NCI-H82 treated with DMSO at 0.1 percent for 48 hours (cell line): ENCODE measurements at regions not wholly inside any gene's neighbourhood (a gene's known extent, or its start where the extent isn't known, plus 50 kb on each side); places are given as distances from the start of the nearest gene placed in this dataset.
"Not testable (repeated sequence)": the region's sequence is repeated elsewhere in the genome, so short reads cannot be mapped to it uniquely, and the experiment has no call there.

ENCODE experiments used
- DNase-seq: peaks from one replicate; lab custom pipeline; 2025; ENCODE audit not compliant: unreplicated experiment; lab: John Stamatoyannopoulos, UW

GRCh38 chr20:4635781-4636180 is 50.5 kb upstream of the PRNP start:
- peak; percentile 30 for DNase-seq

- DNase-seq = no peak
Measured at GRCh38 chr20:4635342-4635741, 50.9 kb upstream of the PRNP start.

GRCh38 chr20:4633780-4634179 is 52.5 kb upstream of the PRNP start:
- DNase-seq = no peak

GRCh38 chr20:4633379-4633778 is 52.9 kb upstream of the PRNP start:
- DNase-seq = no peak

GRCh38 chr20:4632876-4633275 is 53.4 kb upstream of the PRNP start:
- no peak for DNase-seq

DNA sequence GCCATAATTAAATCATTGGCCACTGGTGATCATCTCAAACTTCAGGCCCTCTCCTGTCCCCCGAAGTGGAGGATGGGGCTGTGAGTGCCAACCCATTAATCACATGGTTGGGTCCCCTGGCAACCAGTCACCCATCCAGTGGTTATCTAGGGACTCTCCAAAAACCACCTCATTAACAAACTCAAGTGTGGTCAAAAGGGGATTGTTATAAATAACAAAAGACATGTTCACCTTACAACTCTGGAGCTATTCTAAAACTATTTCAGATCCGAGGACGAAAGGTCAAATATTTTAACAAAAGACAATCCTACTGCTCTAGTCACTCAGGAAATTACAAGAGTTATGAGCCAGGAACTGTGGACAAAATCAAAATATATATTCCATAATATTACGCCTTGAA is 60.0 kb upstream of the PRNP start:
- no peak for DNase-seq

- peak; percentile 43 for DNase-seq
Measured at GRCh38 chr20:4625687-4626086, 60.6 kb upstream of the PRNP start.

DNA sequence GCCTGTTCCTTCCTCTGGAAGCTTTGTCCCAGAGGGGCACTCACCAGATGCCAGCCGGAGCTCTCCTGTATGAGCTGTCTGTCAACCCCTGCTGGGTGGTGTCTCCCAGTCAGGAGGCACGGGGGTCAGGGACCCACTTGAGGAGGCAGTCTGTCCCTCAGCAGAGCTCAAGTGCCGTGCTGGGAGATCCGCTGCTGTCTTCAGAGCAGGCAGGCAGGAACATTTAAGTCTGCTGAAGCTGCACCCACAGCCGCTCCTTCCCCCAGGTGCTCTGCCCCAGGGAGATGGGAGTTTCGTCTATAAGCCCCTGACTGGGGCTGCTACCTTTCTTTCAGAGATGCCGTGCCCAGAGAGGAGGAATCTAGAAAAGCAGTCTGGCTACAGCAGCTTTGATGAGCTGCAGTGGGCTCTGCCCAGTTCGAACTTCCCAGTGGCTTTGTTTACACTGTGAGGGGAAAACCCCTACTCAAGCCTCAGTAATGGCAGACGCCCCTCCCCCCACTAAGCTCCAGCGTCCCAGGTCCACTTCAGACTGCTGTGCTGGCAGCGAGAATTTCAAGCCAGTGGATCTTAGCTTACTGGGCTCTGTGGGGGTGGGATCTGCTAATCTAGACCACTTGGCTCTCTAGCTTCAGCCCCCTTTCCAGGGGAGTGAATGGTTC is 61.5 kb upstream of the PRNP start:
- not testable (repeated sequence) for DNase-seq

DNA sequence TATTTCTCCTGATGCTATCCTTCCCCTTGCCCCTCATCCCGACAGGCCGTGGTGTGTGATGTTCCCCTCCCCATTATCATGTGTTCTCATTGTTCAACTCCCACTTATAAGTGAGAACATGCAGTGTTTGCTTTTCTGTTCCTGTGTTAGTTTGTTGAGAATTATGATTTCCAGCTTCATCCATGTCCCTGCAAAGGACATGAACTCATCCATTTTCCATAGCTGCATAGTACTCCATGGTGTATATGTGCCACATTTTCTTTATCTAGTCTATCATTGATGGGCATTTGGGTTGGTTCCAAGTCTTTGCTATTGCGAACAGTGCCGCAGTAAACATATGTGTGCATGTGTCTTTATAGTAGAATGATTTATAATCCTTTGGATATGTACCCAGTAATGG is 67.1 kb upstream of the PRNP start:
- not testable (repeated sequence) for DNase-seq

DNA sequence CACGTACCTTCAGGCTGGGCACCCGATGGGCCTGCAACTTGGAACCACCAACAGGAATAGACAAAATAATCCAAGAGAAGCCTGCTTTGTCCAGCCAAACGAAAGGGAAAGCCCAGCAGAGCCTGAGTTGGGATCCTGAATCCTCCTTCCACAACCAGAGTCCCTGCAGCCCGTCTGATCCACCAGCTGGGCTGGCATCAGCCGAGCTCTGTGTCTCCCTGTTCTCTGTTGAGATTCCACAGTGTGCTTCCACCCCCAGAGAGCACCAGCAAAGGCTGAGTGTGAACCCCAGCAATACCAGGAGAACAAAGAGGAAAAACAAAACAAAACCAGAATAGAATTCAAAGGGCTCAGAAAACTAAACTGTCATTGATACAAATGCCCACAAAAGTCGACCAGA is 68.8 kb upstream of the PRNP start:
- no peak for DNase-seq

DNA sequence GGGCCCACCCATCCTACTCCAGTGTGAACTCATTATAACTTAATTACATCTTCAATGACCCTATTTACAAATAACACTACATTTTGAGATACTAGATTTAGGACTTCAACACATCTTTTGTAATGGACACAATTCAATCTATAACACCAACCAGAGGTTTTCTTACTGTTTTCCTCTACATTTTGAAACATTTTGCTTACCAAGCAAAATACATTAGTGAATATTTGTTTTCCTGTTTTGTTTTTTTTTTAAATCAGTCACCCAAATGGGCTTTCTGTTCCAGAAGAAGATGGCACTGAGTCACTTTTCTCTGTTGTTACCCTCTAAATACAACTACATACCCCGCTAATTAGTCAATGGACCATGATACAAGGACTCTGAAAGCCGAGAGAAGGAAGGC is 69.2 kb upstream of the PRNP start:
- no peak for DNase-seq

GRCh38 chr20:4613718-4614620 is 72.3 kb upstream of the PRNP start:
- peak; percentile 65 for DNase-seq

DNA sequence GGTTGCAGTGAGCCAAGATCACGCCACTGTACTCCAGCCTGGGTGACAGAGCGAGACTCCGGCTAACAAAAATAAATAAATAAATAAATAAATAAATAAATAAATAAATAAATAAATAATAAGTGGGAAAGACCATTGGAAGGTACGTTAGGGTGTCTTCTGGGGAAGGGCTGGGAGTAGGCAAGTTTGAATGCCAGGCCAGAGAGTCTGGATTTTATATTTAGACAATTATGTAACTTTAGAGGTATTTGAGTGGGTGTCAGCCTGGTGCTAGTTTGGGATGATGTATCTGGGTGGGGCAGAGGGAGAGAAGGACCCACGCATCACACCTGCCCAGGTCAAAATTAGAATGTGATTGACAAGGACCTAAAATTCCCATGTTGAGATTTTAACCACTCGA is 73.1 kb upstream of the PRNP start:
- DNase-seq = no peak

DNA sequence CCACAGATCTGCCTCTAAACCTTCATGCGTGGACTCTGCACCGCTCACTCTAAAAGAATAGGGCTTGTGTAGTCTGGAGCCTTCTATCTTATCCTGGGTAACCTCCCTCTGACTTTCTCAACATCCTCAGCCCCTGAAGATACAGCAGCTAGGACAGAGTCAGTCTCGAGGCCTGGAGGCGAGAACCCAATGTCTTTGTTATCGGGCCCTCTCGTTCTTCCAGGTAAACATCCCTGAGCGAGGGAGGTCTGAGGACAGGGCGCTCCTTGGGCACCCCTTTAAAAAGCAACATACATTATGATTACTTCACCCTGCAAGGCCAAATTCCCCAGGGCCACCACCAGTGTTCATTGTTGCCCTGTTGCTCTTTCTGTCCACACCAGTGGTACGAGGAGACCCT is 75.4 kb upstream of the PRNP start:
- DNase-seq = no peak

DNA sequence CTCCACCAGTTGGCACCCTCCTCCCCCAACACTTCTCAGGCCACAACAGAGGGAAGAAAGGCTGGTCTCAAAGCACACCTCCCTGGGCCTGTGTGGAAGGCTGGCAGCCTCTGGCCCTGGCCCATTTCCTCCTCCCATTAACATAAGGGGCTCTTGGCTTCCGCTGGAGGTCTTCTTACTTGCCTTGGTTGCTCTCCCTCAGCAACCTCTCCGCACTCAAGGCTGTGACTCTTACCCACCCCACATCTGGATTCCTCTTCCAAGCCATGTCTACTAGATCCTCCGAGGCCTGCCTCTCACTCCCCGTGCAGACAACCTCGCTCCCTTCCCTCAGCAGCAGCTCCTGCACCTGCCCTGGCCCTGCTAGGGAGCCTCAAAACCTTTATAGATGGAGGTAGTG is 76.7 kb upstream of the PRNP start:
- no peak for DNase-seq

DNA sequence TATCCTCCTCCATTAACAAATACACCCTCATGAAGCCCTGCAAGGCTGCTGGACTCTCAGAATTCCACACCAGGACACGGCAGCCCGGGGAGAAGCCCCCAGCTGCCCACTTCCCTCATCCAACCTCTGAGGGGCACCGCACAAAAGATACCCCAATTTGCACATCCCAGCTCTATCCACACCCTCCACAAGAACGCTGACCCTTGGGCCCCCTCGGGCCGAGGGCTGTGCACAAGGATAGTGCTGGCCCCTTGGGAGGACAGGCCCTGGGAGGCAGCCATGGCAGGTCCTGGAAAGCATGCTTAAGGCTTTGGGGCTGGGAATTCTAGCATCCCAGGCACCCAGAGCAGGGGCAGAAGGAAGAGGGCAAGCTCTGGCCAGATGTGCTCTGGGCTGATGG is 77.4 kb upstream of the PRNP start:
- DNase-seq = no peak

DNA sequence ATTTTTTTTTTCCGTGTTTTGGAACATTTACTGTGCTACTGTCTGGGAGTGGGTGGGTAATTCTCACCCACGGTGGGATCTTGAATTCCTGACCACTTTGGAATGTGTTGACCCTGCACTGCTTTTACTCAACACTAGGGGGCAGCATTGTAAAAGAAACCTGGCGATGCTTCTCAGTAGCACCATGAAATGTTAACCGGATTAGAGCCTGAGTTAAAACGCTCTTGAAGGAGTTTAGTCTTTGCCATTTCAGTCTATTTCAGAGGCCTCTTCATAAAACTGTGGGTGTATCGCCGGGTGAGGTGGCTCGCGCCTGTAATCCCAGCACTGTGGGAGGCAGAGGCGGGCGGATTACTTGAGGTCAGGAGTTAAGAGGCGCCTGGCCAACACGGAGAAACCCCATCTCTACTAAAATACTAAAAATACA is 79.0 kb upstream of the PRNP start:
- peak; percentile 89 for DNase-seq

- no peak for DNase-seq
Measured at GRCh38 chr20:4606051-4606450, 80.2 kb upstream of the PRNP start.

- no peak for DNase-seq
Measured at GRCh38 chr20:4605166-4605565, 81.1 kb upstream of the PRNP start.

DNA sequence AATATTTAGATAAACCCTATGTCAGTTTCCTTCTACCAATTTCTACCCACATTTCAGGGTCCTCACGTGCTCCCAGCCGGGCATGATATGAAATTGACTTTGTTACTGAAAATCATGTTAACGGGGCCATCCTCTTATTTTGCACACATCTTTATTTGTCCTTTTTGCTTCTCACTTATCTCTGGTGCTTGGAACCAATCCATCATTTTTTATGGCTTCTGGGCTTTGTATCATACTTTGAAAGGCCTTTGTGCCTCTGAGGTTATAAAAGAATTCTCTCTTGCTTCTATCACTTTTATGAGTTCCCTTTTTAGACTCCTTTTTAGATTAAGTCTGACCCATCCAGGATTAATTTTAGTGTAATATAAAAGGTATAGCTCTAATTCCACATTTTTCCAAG is 81.7 kb upstream of the PRNP start:
- DNase-seq = no peak

DNA sequence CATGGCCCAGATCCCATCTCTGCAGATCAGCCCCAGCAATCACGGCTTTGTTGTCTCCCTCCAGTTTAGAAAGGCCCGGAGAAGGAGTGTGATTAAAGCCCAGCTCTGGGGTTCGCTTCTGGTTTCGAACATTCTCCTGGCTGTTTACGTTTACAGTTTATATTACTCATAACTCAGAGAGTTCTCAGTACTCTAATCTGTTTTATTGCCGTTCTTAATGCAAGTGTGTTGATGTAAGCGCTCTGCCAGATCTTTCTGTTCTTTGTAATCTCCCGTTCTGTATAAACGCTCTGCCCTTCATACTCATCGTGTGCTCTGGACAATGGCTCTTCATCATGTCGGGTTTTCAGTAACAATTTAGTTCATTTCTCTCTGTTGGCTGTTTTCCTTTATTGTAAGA is 82.5 kb upstream of the PRNP start:
- DNase-seq = no peak

DNA sequence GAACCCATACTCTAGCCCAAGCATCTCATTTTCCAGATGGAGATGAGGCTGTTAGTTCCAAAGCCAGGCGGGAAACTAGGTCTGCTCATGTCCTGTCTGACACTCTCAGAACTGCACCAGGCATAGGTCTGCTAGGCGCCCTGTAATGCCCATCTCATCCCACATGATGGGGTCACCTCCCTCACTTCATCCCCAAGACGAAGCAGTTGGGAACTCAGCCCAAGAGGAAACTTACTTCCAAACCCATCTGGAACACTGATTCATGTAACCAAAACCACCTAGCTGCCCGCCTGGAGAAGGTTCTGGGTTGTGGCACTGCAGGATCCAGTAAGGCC is 84.0 kb upstream of the PRNP start:
- DNase-seq = no peak
